Activated naive CD4-positive, alpha-beta T cell treated with Interleukin-2 at 50 U/mL for 16 hours (primary cell): ENCODE measurements at regions not wholly inside any gene's neighbourhood (a gene's known extent, or its start where the extent isn't known, plus 50 kb on each side); places are given as distances from the start of the nearest gene placed in this dataset.
A peak's percentile ranks its signal among the peaks of the same experiment; 100 is the strongest.
"Not testable (repeated sequence)": the region's sequence is repeated elsewhere in the genome, so short reads cannot be mapped to it uniquely, and the experiment has no call there.

ENCODE experiments used
- DNase-seq: peaks from one replicate; pipeline ENCODE4 v3.0.0-alpha.2; 2020

DNA sequence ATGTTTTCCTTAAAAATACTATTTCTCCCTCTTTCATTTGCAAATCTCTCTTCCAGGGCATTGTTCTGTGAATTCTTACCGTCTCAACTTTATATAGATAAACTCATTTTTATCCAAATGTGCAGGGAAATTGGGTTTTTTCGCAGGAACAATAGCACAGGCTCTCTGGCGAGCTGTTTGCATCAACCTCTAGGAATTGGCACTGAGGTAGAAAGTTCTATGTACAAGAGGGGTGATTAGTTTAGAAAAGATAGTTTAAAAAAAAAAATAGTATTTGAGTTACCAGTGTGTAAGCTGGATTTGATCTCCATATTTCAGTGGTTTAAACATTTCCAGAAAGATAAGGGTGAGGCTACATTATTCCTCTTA, 129.7 kb upstream of the BTN3A2 start:
- no peak for DNase-seq

DNA sequence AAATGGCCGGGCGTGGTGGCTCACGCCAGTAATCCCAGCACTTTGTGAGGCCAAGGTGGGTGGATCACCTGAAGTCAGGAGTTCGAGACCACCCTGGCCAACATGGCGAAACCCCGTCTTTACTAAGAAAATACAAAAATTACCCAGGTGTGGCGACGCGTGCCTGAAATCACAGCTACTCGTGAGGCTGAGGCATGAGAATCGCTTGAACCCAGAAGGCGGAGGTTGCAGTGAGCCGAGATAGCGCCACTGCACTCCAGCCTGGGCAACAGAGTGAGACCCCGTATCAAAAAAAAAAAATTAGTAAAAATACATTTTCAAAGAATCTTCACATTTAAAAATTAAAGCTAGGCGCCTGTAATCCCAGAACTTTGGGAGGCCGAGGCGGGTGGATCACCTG, 125.6 kb upstream of the BTN3A2 start:
- not testable (repeated sequence) for DNase-seq

DNA sequence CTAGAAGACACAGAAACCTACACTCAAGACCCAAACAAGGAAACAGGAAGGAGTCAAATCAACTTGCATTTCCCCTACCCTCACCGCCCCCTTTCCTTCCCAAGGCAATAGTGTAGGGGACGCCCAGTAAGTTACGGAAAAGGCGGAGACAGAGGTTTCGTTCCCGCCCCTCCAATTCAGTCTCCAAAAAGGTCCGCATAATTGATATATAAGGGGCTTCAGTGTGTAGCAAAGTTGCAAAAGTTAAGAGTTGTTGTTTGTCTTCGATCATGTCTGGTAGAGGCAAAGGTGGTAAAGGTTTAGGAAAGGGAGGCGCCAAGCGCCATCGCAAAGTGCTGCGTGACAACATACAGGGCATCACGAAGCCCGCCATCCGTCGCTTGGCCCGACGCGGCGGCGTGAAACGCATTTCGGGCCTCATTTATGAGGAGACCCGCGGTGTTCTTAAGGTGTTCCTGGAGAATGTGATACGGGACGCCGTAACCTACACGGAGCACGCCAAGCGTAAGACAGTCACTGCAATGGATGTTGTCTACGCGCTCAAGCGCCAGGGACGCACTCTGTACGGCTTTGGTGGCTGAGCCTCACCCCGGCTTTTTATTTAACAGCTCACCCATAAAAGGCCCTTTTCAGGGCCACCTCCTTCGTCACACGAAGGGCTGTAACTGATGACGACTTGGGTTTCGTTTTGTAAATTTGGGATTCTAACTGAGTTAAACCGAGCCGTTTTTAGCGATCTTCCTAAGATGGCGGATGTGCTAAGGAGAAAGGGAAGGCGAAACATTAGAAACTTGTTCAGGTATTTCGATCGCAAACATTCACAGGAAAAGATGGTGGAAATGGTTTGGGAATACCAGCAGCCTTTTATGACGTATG, 124.6 kb upstream of the BTN3A2 start:
- DNase-seq: peak; percentile 59

DNA sequence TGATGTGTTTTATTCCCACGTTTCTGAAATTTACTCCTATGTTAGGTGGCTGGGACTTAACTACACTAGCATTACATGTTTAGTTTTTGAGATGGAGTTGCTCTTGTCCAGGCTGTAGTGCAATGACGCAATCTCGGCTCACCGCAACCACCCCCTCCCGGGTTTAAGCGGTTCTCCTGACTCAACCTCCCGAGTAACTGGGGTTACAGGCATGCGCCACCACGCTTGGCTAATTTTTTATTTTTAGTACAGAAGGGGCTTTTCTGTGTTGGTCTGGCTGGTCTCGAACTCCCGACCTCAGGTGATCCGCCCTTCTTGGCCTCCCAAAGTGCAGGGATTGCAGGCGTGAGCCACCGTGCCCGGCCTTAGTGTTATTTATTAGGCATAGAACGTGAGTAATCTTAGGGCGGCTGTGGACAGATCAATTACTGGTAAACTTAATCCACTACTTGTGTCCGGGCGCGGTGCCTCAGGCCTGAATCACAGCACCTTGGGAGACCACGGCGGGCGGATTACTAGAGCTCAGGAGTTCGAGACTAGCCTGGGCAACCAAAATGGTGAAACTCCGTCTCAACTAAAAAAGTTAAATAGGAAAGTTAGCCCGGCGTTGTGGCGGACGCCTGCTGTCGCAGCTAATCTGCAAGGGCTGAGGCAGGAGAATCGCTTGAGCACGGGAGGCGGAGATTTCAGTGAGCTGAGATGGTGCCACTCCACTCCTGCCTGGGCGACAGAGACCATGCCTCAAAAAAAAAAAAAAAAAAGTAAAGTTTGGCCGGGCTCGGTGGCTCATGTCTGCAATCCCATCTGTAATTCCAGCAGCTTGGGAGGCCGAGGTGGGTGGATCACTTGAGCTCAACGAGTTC, 123.7 kb upstream of the BTN3A2 start:
- peak; percentile 63 for DNase-seq

DNA sequence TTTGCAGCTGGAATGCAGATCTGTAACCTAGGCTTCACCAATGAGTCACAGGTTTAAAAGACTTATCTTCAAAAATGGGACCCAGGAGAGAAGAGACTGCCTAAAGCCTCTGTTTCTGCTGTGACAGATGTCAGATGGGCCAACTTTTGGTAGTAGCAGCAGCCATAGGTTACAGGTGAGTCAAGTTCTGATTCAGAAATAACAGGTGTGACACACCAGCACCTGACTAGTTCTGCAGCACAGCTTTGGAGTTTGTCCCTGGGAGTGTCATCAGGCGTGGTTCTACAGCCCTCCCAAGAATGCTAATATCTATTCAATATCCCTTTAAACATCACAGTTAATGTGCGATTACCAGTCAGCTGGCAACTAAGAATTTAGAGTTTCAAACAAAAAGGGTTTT, 121.9 kb upstream of the BTN3A2 start:
- DNase-seq: no peak

DNA sequence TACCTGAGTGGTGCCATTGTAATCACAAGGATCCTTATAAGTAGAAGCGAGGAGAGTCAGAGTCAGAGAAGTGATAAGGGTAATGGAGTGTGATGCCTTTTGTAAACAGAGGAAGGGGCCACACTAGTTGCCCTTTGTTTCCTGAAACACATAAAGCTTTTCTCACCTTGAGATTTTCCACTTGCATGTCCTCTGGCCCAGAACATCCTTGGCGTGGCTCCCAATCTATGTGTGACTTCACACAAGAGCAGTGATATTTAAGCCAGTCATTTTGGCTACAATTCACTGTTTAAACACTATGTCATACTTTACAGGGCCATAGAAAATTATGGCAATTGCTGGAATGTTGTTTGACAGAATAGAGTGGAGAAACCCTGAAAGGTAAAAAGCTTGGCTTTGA, 121.2 kb upstream of the BTN3A2 start:
- no peak for DNase-seq

DNA sequence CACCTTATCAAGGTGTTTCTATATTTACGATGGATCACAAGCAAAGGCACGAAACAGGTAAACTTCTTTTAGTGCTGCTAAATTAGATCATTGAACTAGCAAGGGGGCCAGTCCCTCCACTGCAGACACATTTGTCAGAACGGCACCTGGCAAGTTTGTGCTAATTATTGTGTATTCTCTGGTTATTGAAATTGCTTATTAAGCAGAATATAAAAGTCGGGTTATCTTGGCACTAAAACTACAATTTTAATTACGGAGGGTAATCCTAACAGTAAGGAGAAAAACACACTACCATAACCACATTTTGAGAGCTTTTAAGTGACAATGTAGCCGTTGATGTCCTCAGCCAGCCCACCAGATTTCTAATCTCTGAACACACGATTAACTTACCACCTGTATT, 118.9 kb upstream of the BTN3A2 start:
- DNase-seq: no peak

DNA sequence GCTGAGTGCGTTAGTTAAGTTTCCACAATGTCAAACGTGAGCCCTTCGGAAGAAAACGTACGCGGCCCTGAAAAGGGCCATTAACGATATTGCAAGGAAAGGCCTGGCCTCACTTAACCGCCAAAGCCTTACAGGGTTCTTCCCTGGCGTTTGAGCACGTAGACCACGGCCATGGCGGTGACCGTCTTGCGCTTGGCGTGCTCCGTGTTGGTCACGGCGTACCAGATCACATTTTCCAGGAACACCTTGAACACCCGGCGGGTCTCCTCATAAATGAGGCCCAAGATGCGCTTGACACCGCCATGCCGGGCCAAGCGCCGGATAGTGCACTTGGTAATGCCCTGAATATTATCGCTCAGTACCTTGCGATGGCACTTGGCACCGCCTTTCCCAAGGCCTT, 118.4 kb upstream of the BTN3A2 start:
- DNase-seq: no peak

DNA sequence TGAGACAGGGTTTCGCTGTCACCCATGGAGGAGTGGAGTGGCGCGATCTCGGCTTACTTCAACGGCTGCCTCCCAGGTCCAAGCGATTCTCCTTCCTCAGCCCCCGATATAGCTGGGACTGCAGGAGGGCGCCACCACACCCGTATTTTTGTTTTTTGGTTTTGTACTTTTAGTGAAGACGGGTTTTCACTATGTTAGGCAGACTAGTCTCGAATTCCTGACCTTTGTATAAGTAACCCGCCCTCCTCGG, 115.4 kb upstream of the BTN3A2 start:
- no peak for DNase-seq

DNA sequence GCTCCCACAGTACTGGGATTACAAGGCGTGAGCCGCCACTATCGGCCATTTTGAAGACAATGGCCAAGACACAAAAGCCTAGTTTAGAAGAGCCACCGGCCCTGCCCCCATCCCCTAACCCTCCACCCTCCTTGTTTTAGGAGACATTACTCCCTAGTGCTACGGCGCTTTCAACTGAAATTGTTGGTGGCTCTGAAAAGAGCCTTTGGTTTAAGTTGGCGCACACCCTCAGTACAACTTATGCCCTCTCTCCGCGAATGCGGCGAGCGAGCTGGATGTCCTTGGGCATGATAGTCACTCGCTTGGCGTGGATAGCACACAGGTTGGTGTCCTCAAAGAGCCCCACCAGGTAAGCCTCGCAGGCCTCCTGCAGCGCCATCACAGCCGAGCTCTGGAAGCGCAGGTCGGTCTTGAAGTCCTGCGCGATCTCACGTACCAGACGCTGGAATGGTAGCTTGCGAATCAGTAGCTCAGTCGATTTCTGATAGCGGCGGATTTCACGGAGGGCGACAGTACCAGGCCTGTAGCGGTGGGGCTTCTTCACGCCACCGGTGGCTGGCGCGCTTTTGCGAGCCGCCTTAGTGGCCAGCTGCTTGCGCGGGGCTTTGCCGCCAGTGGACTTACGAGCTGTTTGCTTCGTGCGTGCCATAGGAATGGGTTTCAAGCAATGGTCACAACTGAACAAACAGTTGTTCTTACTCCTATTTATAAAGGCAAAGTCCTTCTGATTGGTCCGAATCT, 114.9 kb upstream of the BTN3A2 start:
- DNase-seq: peak; percentile 68

DNA sequence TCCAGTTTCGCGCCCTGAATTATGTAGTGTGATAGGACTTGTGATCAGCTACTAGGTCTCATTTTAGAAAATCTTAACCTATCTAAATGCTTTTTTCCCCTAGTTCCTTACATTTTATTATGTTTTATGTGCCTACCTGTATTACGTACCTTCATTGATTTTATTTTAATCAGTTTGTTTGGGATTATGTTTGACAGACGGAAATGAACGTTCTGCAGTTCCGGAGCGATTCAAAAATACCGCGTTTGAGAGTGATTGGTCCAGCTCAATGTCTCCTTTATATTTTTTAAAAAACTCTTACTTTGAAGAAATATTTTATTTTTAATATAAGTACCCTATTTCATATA, 114.3 kb upstream of the BTN3A2 start:
- DNase-seq: peak; percentile 37

DNA sequence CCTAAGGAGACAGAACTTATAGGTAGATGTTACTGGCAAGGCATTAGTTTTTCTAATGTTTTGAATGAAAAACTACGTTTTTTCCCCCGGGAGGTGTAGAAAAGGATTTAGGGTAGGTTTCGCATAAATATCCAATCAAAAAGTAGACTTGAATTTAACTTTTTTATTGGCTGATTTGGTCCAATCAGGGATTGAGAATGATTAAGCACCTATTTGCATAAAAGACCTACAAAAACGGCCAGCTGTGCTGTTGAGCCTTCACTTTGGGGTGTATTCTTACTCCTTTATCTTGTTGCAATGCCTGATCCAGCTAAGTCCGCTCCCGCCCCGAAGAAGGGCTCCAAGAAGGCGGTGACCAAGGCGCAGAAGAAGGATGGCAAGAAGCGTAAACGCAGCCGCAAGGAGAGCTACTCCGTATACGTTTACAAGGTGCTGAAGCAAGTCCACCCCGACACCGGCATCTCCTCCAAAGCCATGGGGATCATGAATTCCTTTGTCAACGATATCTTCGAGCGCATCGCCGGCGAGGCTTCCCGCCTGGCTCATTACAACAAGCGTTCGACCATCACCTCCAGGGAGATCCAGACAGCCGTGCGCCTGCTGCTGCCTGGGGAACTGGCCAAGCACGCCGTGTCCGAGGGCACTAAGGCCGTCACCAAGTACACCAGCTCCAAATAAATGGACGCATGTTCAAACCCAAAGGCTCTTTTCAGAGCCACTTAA, 113.5 kb upstream of the BTN3A2 start:
- peak; percentile 54 for DNase-seq

DNA sequence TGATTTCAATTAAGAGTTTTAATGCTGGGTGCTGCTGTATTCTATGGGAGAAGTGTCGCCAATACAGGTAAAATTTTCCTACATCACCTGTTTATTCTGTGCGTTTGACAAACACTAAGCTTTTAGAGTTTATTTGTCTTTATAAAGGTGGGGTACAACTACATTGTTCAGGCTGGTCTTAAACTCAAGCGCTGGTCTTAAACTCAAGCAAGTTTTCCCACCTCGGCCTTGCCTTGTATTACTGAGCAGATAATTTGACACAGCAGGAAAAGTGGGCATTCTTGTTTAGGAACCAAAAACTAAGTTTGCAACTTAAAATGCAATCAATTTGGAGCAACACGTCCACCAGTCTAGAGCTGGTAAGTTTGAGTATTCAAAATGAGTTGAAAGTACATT, 112.9 kb upstream of the BTN3A2 start:
- DNase-seq: no peak

DNA sequence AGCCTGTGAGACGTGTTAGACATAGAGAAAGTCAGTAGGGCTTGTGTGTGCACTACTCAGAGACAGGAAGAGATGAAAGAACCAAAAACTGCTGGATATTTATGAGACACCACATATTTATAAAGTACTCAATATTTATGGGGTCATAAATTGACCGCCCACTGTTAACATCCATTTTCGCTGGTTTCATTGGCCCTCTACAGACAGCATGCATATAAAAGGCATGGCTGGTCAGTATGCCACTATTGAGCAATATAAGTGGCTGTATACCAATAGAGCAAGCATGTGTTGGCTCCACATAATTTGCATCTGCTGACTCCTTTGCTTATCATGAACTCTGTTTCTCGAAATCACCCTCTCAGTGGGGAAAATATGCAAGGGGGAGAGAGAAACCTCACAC, 110.3 kb upstream of the BTN3A2 start:
- no peak for DNase-seq

DNA sequence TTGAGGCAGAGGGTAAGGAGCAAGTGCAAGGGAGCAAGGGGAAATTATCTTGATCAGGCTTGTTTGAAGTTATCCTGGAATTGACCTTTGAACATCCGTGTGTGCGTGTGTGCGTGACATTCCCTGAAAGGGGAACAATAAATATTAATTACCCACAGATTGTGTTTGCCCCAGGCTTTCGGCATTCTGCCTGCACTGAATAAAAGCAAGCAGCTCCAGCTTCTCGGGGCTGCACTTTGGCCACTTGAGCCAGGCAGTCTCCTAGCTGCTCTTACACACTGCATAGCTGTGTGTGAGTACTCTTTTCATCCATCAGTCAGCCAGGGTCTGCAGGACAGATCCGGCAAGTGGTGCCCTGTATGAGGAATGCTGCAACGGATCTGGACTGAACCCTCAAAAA, 107.7 kb upstream of the BTN3A2 start:
- no peak for DNase-seq

DNA sequence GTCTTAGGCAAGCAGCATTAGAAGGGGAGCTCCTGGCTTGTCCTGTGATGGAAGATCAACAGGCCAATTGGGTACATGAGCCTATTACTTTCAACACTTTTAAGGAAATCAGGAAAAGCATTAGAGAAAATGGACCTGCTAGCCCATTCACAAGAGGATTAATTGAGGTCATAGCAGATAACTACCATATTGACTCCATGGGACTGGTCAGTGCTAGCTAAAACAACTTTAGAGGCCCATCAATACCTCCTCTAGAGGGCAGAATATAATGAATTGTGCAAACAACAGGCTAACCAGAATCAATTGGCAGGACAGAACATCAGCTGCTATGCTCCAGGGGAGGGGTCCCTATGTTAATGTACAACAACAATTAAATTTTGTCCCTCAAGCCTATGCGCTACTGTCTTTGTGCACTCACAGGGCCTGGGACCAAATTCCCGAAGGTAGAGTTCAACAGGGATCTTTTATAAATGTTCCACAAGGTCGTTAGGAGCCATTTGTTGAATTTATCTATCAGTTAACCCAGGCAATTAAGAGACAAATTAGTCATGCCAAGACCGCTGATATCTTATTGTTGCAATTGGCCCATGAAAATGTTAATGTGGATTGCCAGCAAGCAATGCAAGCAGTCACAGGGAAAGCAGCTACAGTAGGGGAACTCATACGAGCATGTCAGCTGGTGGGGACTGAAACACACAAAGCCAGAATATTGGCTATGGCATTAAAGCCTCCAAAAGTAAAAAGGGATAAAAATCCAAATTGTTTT, 106.6 kb upstream of the BTN3A2 start:
- no peak for DNase-seq

DNA sequence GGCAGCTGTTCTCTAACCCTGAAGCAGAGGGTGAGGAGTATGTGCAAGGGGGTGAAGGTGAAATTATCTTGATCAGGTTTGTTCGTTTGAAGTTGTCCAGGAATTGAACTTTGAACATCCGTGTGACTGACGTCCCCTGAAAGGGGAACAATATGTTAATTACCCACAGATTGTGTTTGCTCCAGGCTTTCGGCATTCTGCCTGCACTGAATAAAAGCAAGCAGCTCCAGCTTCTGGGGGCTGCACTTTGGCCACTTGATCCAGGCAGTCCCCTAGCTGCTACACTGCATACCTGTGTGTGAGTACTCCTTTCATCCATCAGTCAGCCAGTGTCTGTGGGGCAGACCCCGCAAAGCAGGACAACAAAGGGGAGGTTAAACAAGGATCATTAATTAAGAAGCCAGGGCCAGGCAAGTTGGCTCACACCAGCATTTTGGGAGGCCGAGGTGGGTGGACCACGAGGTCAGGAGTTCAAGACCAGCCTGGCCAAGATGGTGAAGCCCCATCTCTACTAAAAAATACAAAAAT, 104.8 kb upstream of the BTN3A2 start:
- no peak for DNase-seq

DNA sequence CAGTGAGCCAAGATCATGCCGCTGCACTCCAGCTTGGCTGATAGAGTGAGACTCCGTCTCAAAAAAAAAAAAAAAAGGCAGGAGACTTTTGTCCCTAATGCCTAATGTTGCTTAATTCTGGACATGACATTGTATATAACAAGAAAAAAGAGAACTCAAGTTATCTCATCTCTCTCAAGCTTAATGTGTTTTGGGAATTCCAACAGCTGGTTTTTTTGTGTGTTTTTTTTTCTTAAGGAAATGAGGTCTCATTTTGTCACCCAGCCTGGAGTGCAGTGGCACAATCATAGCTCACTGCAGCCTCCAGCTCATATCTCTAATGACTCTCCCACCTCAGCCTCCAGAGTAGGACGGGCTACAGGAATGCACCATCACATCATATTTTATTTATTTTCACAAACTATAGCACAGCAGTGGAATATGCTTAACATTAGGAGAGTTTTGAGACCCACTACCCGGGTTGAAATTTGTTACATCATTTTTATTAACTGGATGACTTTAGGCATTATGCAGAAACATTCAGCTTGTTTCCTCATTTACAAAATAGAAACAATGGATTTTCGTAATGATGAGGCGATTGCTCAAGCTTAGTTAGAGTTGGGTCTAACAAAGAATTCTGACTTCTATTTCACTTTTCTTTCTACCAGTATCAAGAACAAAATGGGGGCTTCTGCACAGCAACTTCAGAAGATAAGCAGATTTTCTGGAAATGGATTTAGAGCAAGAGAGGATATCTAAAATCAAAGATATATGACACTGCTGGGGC, 104.1 kb upstream of the BTN3A2 start:
- no peak for DNase-seq

DNA sequence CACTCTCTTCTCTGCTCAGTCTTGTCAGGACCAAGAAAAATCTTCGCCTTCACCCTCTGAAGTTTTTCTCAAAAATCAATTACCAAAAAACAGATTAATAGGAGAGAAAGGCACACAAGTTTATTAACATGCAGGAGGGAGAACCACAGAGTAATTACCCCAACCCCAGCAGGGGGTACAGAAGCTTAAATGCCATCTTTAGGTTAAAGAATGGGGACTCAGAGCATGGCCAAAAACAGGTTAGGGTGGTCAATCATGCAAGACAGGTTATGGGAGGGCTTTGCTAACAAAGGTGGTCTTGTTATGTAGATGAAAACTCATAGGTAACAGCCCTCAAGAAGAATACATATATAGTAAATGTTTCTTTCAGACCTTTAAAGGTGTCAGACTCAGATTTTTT, 100.5 kb upstream of the BTN3A2 start:
- no peak for DNase-seq

DNA sequence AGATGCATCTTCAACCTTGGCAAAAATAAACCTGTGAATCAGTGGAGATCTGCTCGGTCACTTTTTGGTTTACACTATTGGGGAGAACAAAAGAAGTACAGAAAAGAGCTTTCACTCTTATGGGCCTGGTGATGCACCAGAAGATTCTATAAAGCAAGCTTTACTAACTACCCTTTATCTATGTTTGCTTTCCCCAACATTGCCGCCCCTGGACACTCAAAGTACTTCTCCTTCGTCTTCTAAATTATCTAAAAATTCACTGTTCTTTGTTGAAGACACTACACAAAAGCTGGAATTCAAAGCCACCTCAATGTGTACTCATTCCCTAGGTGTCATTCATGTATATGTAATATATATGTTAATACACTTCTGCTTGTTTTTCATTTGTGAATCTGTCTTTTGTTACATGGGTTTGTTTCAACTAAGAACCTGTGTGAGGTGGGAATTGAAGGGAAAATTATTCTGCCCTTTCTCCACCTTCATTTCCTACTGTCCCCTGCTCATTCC, 97.9 kb upstream of the BTN3A2 start:
- no peak for DNase-seq
